HG03558 (cell line): ENCODE measurements at regions not wholly inside any gene's neighbourhood (a gene's known extent, or its start where the extent isn't known, plus 50 kb on each side); places are given as distances from the start of the nearest gene placed in this dataset.
A peak's percentile ranks its signal among the peaks of the same experiment; 100 is the strongest.

Source experiments
- ATAC-seq: cut with Tn5 transposase; IDR thresholded peaks from one replicate; pipeline ENCODE4 v1.9.1; 2021; ENCODE audit warnings: moderate number of reproducible peaks; ENCODE audit not compliant: unreplicated experiment; ENCODE audit errors: extremely low read depth

DNA sequence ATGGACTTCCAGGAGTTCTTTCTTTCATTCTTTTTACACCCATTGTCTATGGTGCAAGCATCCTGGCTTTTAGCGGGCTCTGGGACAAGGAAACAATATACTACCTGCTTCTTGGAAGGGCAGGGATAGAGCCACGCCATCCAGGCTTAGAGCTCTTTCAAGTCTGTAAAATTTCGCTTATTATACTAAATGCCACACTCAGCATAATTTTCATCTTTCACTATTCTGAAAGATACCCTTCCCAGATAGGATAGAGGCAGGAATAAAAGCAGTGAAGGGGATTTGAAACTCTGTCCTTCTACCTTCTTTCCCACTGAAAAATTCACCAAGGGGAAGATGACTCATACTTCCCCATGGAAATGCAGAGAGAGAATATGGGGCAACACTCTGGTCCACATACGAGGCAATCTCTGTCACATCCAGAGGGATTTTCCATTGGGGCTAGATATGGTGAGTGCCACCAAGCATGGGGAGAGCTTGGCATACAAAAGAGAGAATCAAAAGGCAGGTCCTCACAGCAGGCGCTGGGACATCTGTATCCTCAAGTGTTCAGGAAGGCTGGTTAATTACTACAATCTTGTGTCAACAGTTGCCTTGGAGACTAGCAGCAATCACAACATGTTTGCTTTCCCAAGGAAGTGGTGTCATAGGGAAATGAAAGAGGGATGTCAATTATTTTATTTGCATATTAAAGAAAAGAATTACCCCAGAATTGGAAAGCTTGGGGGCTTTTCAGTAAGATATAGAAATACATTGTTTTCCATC is 127.6 kb downstream of the TDRD15 start:
- ATAC-seq: no peak

DNA sequence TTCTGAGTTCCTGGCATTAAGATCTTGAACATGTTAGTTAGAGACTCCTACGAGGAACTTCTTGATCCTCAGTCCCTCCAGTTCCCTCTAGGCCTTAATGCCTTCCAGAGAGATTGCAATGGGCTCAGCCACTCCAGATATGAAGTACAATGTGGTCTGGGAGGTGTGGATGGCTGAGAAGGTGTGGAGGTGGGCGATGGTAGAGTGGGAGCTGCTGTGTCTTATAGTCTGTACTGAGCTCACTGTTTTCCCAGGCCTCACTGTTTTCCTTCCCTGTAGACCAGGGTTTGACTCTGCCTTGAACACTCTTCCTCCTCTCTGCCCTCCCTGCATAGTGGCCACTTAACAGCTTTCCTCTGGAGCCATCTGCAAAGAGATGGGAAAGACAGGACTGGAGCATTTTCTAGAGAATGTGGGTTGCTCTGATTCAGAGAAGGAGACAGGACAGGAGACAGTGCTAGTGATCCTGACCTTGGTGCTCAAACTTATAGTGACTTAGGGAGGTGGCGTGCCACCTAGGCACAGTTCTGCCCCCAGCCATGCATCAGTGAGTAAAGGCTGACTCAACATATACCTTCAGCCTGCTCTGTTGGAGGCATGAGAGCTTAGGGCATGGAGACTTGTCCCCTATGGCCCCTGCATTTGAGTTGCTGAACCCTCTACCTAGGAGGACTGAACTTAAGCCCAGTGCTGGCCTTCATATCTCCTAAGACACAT is 129.7 kb downstream of the TDRD15 start:
- ATAC-seq: no peak

- no peak for ATAC-seq
These were observed 130.6 kb downstream of the TDRD15 start for GRCh38 chr2:21254170-21254965.

DNA sequence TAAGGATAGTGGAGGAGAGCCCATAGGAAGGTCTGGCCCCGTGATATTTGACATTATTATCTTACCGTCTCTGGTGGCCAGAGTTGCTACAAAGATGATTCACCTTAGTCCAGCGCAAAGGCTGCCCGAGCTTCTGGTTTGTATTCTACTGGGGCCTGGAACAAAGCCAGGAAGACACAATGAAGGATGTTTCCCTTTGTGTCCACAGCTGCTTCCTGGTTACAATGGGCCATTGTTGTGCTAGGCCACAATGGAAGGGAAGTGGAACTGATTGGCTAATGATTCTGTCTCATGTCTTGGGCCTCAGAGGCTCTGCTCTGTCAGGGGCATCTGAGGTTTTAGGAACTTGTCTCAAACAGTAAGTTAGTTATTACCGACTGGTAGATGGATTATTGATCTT is 132.2 kb downstream of the TDRD15 start:
- peak; percentile 87 for ATAC-seq

- no peak for ATAC-seq
These were observed 133.9 kb downstream of the TDRD15 start for GRCh38 chr2:21257621-21258020.

DNA sequence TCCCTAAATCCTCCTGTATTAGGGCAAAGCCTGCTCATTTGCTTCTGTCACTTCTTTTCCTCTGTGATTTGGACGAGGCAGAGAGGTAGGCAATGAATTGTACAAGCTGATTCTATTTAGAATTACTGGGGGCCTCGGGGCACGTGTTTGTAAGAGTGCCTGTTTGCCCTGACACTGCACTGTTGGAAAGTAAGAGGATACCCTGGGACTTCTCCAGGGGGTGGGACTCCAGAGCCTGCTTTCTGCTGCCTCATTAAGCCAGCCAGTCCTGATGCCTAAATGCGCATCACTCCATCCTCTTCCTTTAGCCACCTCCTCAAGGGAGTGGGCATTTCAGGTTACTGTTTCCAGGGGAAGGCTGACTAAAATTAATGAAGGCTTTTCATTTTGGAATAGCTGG is 134.3 kb downstream of the TDRD15 start:
- no peak for ATAC-seq

- no peak for ATAC-seq
These were observed 136.5 kb downstream of the TDRD15 start for GRCh38 chr2:21260311-21260710.

- ATAC-seq: no peak
These were observed 137.8 kb downstream of the TDRD15 start for GRCh38 chr2:21261591-21261990.

GRCh38 chr2:21262426-21262940 is 138.7 kb downstream of the TDRD15 start:
- no peak for ATAC-seq

DNA sequence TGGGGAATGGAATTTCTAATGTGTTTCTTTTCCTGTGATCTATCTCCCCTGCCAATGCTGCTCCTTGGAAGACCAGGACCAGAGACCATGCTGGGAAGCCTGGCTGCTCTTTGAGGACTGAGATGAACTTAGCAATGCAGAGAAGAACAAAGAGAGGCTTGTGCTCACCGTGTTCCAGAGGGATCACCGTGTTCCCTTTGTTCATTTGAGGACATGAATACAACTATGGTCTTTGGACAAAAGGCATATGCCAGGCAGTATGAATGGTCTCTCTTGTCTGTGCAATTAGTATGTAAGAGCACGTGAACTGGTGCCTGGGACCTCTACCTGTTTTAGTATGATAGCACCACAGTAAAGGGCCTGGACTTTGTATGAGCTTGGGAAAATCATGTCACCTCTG is 139.9 kb downstream of the TDRD15 start:
- no peak for ATAC-seq

DNA sequence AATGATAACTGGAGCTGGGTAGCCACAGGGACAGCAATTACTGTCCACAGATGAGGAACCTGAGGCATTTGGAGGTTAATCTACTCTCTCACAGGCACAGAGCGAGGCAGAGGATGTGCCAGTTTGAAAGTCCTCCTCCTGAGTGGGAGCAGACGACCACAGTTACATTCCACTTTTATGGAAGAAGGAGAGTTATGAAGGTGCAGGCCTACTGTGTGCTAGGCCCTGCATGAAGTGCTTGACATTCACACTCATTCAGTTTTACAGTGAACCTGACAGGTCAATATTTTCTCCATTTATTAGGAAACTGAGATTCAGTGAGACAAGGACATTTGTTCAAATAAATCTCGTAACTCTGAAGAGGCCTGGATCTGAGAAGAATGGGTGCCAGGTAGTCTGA is 142.0 kb downstream of the TDRD15 start:
- ATAC-seq: no peak

DNA sequence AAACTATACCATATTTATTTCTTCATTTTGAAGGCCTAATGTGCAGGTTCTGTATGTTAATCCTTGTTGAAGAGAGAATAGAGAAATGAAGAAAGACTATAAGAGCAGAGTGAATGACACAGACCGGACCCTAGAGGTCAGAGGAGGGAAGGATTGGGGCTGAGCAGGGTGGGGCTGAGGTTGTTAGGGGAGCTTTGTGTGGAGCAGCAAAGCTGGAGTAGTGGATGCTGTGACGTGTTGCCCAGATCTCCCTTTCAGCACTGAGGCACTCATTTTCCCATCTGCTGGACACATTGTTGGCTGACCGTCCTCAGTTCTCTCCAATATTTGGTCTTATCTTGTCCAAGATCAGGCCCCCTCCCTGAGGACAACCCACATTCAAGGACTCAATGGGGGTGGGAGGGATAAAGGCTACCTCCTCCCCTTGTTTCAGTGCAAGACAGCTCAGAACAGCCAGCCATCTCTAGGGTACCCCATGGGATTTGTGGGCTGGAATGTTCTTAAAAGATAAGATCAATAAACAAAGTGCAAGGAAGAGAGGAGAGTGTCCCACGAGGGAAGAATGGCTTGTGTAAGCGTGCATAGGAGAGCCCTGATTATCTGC is 143.6 kb downstream of the TDRD15 start:
- no peak for ATAC-seq

GRCh38 chr2:21268197-21268877 is 144.6 kb downstream of the TDRD15 start:
- ATAC-seq: no peak

DNA sequence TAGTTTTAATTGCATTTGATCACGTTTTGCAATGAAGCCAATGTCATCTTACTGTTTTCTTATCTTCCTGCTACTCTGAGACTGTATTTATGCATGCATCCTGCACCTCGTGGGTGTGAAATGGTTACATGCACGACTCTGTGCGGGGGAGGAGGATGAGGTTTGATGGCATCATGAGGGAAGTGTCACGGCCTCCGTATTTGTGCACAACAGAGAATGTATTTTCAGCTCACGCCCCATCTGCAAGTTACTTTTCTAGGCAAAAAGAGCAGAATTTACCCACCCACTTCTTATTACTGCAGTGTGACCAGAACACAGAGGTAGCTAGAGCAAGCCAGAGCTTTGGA is 145.1 kb downstream of the TDRD15 start:
- no peak for ATAC-seq

DNA sequence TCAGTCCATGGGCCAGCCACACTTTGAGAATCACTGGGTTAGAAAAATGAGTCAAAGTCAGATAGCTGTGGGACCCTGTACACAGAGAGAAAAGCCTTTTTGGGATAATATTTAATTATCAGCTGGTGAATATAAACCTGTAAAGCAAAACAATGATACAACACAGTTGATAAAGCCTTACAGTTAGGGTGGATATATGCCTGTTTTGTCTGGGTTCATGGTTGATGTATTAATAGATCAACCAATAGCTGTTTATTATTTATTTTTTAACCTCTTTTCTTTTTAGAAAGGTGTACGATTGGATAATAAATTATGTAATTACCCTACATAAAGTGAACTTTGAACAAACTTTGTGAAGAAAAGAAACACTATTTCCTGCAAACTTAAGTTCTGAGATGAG is 145.6 kb downstream of the TDRD15 start:
- ATAC-seq: no peak

DNA sequence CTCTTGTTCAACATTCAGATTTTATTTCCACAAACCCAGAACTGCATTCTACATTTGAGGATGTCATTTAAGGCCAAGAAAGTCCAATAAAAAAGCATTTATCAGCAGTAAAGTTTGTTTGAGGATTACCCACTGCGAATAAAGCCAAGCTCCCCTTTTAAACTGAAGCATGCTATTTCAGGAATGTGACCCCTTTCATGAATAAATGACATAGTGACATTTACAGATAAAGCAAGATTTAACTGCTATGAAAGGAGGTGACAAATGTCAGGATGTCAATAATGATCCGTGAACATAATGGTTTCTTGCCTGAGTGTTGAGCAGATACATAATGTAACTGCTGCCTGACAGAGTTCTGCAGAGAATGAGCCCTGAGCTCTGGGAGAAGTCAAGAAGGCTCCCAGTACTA is 146.3 kb downstream of the TDRD15 start:
- ATAC-seq: no peak

GRCh38 chr2:21270708-21271122 is 146.9 kb downstream of the TDRD15 start:
- ATAC-seq: no peak

- ATAC-seq: no peak
These were observed 152.4 kb downstream of the TDRD15 start for GRCh38 chr2:21276163-21276562.

DNA sequence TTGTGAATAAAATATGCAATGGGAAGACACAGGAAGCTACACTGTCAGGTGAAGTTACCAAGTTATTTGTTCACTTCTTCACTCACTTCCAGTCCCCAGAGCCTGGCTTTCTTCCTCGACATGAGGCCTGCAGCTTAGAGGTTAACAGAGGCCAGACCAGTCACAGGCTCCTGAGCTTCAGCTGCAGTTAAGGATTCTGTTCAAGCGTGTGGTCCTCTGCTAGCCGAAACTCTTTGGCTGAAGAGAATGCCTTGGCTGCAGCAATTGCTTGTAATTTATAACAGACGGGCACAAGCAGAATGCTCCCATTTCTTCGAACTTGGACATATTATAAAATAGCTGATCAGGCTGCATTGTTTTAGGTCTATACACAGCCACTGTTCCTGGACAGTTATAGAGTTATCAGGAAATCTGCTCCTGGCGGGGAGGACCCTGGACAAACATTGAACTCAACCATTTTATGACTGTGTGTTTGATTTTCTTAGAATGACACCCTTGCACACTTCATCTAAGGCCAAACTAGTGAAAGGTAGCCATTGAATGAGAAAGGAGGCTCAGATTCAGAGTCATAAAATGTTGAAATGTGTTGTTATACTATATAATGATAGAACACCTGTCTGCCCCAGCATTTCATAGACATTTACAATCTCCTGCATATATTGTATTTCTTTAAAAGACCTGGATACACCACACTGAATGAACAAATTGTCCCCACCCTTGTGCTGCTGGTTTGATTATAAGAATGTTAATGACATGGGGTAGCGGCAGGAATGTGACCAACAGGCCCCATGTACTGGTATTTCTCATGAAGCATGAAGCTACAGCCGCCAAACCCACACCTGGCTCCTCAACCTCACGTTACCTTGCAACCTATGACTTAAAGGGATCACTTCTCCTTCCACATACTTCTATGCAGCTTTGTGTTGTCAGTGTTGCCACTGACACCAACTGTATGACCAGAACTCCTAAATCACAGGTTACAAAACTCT is 153.6 kb downstream of the TDRD15 start:
- ATAC-seq: no peak
